Breast epithelium (tissue), 3 donors: ENCODE measurements at regions not wholly inside any gene's neighbourhood (a gene's known extent, or its start where the extent isn't known, plus 50 kb on each side); places are given as distances from the start of the nearest gene placed in this dataset.

Experiments
- CTCF ChIP-seq, 3 donors: fragments of 450-650 bp; IDR thresholded peaks; one replicate each; pipeline ENCODE4 v1.5.1; 2016 to 2017; ENCODE audit warnings: antibody characterized with exemption in 3 of 3, mild to moderate bottlenecking in 3 of 3, moderate library complexity in 3 of 3
- POLR2A ChIP-seq: fragments of 450-650 bp; IDR thresholded peaks from one replicate; pipeline ENCODE4 v1.6.1; 2016; ENCODE audit warnings: antibody characterized with exemption, mild to moderate bottlenecking, moderate library complexity
- POLR2AphosphoS5 ChIP-seq, 3 donors: sonication (generic); formaldehyde crosslinking; IDR thresholded peaks; one replicate each; pipeline ENCODE4 v1.6.1; 2017; ENCODE audit warnings: antibody characterized with exemption in 3 of 3

- TF ChIP-seq CTCF (IDR thresholded peaks at IDR 0.05) (no peak), POLR2AphosphoS5 (IDR thresholded peaks at IDR 0.05) (no peak), POLR2A (no peak)
These were observed 278.5 kb upstream of the RASGRP1 start for GRCh38 chr15:38843051-38843501.
